ENCODE measurements at regions not wholly inside any gene's neighbourhood (a gene's known extent, or its start where the extent isn't known, plus 50 kb on each side); places are given as distances from the start of the nearest gene placed in this dataset.

DNA sequence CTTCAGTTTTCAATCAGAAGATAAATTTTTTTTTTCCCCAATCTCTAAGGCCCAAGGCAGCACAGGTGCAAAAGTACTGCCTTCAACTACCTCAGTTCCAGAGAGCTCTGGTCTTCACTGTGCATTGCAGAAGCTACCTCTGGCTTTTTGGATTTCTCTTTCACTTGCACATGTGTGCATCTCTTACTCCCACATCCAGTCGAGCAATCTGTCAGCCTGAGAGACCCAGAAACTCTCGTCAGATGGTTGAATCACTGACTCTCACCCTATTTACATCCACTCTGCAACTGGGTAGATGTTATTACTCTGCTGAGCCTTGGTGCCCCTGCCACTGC lies 813.8 kb downstream of the NR2F2 start:
- H3K36me3 ChIP-seq (ENCODE audit: control insufficient read depth in 2 of 2, extremely low read depth in 1 of 2, insufficient read depth in 2 of 2, low read length in 2 of 2) = no peaks in the 10 kb centered on the region
- H2AFZ ChIP-seq (ENCODE audit: control insufficient read depth, low read length) = no peak overlapping the region
- no peak overlapping the region for H3K27ac ChIP-seq (ENCODE audit: control insufficient read depth, insufficient read depth, low read length)
- H3K4me3 ChIP-seq (ENCODE audit: control insufficient read depth in 2 of 3, extremely low read depth in 1 of 3, insufficient read depth in 2 of 3, low read depth in 1 of 3, low read length in 3 of 3) = no peak overlapping the region
- no peaks in the 10 kb centered on the region for H3K9me3 ChIP-seq (ENCODE audit: control insufficient read depth, low read depth, low read length)
- H3K9ac ChIP-seq (ENCODE audit: control insufficient read depth, extremely low read depth, insufficient read depth, low read length) = no peak overlapping the region
- no peaks in the 10 kb centered on the region for H4K20me1 ChIP-seq (ENCODE audit: control insufficient read depth, extremely low read depth, insufficient read depth, low read length)
- H3K79me2 ChIP-seq (ENCODE audit: control insufficient read depth, insufficient read depth, low read length) = no peaks in the 10 kb centered on the region
- DNase-seq (ENCODE audit: low read depth, low spot score) = no peak
- no peak overlapping the region for H3K4me2 ChIP-seq (ENCODE audit: control insufficient read depth, extremely low read depth, insufficient read depth, low read depth, low read length)
- H3K4me1 ChIP-seq (ENCODE audit: control insufficient read depth, extremely low read depth, insufficient read depth, low read length) = no peaks in the 10 kb centered on the region
- no peak for FAIRE-seq
- H3K9me1 ChIP-seq (ENCODE audit: control insufficient read depth, extremely low read depth, insufficient read depth, low read length) = no peaks in the 10 kb centered on the region
- no peaks in the 10 kb centered on the region for H3K27me3 ChIP-seq (ENCODE audit: control insufficient read depth, extremely low read depth, insufficient read depth, low read length)
- no peak for TF ChIP-seq CTCF (optimal IDR thresholded peaks at IDR 0.05 in 1 of 3, IDR thresholded peaks at IDR 0.05 in 1 of 3, conservative IDR thresholded peaks at IDR 0.05 in 1 of 3; ENCODE audit: extremely low read depth in 1 of 3, insufficient read depth in 2 of 3, low read length in 3 of 3)
- no peak for TF ChIP-seq EZH2 (IDR thresholded peaks at IDR 0.05; ENCODE audit: low read length)
- dilution Hi-C loops (cut with MboI; ENCODE audit: extremely low pct_ligation_motif_present, low sequenced_read_pairs) = no loop called here

DNA sequence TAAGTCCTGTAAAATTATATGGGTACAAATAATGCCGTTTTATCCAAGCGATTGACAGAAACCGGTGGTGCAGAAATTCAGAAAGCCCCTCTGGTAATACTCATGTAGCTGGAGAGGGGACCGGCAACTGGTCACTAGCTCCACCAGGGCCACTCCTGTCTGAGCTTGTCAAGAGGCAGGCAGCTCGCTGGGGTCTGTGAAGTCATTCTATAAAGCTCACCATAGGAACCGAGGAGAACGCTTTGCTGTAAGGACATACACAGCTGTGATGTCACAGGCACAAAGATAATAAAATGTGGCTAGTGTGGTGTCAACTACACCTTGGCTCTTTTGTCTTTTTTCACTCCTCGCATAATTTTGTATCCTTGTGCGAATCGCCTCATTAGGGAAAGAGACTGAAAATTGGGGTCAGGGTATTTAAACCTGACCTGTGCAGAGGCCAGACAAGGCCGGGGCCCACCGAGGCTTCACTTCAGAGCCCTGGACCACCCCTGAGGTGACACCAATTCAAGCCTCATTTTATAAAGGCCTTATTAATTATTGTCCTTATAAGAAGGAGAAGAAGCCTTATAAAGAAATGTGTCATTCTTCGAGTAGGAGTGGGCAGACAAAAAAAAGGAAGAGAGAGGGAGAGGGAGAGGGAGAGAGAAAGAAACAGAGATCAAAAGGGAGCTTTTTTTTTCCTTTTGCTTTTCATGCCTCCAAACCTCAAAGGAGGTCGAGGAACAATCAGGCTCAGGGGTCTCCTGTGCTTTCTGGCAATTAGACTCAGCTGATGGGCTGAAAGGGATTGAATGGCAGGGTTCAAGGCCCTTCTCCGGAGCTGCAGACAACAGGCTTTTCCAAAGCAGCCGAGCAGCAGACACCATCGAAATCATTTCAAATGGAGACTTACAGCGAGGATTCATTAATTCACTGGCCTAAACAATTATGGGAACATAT lies 813.3 kb upstream of the ARRDC4 start:
- no peaks in the 10 kb centered on the region for H3K4me1 ChIP-seq (ENCODE audit: control insufficient read depth, extremely low read depth, insufficient read depth, low read length)
- H3K27me3 ChIP-seq (ENCODE audit: control insufficient read depth, extremely low read depth, insufficient read depth, low read length) = no peaks in the 10 kb centered on the region
- no peaks in the 10 kb centered on the region for H3K79me2 ChIP-seq (ENCODE audit: control insufficient read depth, insufficient read depth, low read length)
- H3K9me3 ChIP-seq (ENCODE audit: control insufficient read depth, low read depth, low read length) = no peaks in the 10 kb centered on the region
- TF ChIP-seq EZH2 (IDR thresholded peaks at IDR 0.05; ENCODE audit: low read length) (no peak), CTCF (optimal IDR thresholded peaks at IDR 0.05 in 1 of 3, IDR thresholded peaks at IDR 0.05 in 1 of 3, conservative IDR thresholded peaks at IDR 0.05 in 1 of 3; ENCODE audit: extremely low read depth in 1 of 3, insufficient read depth in 2 of 3, low read length in 3 of 3) (no peak)
- no peak overlapping the region for H3K4me2 ChIP-seq (ENCODE audit: control insufficient read depth, extremely low read depth, insufficient read depth, low read depth, low read length)
- H3K36me3 ChIP-seq (ENCODE audit: control insufficient read depth in 2 of 2, extremely low read depth in 1 of 2, insufficient read depth in 2 of 2, low read length in 2 of 2) = no peaks in the 10 kb centered on the region
- H3K4me3 ChIP-seq (ENCODE audit: control insufficient read depth in 2 of 3, extremely low read depth in 1 of 3, insufficient read depth in 2 of 3, low read depth in 1 of 3, low read length in 3 of 3) = no peak overlapping the region
- FAIRE-seq (no peak), DNase-seq (ENCODE audit: low read depth, low spot score) (no peak)
- no peaks in the 10 kb centered on the region for H3K9me1 ChIP-seq (ENCODE audit: control insufficient read depth, extremely low read depth, insufficient read depth, low read length)
- H2AFZ ChIP-seq (ENCODE audit: control insufficient read depth, low read length) = no peak overlapping the region
- no peak overlapping the region for H3K9ac ChIP-seq (ENCODE audit: control insufficient read depth, extremely low read depth, insufficient read depth, low read length)
- dilution Hi-C loops (cut with MboI; ENCODE audit: extremely low pct_ligation_motif_present, low sequenced_read_pairs) = no loop called here
- H3K27ac ChIP-seq (ENCODE audit: control insufficient read depth, insufficient read depth, low read length) = no peak overlapping the region
- H4K20me1 ChIP-seq (ENCODE audit: control insufficient read depth, extremely low read depth, insufficient read depth, low read length) = no peaks in the 10 kb centered on the region
